DOHH2 (cell line): ENCODE measurements at regions not wholly inside any gene's neighbourhood (a gene's known extent, or its start where the extent isn't known, plus 50 kb on each side); places are given as distances from the start of the nearest gene placed in this dataset.

Experiments
- EZH2phosphoT487 ChIP-seq: fragments of 200-600 bp; sonication (generic); IDR thresholded peaks from 2 replicates; pipeline ENCODE4 v1.6.1; 2017; ENCODE audit warnings: borderline replicate concordance, mild to moderate bottlenecking, antibody characterized with exemption, low read length, moderate library complexity, mixed read lengths
- TF ChIP-seq, protein P1 (sequence below): fragments of 200-600 bp; sonication (generic); IDR thresholded peaks from one replicate; pipeline ENCODE4 v1.5.1; 2014; ENCODE audit warnings: antibody characterized with exemption, mild to moderate bottlenecking, low read depth, low read length; ENCODE audit not compliant: poor library complexity, severe bottlenecking

DNA sequence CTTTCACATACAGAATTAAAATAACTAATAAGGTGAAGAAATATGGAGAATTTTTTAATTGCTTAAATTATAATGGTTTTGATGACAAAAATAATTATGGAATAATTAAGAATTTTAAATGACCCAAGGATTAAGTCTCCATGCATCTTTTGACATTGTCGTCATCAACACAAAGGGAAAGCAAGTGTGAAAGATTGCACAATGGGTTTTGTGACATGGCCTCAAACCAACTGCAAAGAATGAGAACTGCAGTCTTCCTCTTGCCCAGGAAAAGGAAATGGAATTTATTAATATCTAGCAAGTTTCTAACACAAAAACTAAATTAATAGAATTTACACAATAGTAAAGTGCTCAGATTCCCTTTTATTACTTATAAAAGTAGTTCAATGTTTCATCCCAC, 329.1 kb upstream of the PKDCC start:
- TF ChIP-seq, protein P1, sequence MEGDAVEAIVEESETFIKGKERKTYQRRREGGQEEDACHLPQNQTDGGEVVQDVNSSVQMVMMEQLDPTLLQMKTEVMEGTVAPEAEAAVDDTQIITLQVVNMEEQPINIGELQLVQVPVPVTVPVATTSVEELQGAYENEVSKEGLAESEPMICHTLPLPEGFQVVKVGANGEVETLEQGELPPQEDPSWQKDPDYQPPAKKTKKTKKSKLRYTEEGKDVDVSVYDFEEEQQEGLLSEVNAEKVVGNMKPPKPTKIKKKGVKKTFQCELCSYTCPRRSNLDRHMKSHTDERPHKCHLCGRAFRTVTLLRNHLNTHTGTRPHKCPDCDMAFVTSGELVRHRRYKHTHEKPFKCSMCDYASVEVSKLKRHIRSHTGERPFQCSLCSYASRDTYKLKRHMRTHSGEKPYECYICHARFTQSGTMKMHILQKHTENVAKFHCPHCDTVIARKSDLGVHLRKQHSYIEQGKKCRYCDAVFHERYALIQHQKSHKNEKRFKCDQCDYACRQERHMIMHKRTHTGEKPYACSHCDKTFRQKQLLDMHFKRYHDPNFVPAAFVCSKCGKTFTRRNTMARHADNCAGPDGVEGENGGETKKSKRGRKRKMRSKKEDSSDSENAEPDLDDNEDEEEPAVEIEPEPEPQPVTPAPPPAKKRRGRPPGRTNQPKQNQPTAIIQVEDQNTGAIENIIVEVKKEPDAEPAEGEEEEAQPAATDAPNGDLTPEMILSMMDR = no peak
- no peak for TF ChIP-seq EZH2phosphoT487
